GM12873 (cell line): ENCODE measurements at regions not wholly inside any gene's neighbourhood (a gene's known extent, or its start where the extent isn't known, plus 50 kb on each side); places are given as distances from the start of the nearest gene placed in this dataset.

Experiments
- CTCF ChIP-seq: IDR thresholded peaks from 2 replicates; pipeline ENCODE4 v1.5.1; 2012; ENCODE audit warnings: low read depth, mild to moderate bottlenecking, moderate library complexity, low read length, control low read depth; ENCODE audit not compliant: insufficient read depth; ENCODE audit errors: missing control alignments

- no peak for TF ChIP-seq CTCF
Measured at GRCh38 chr11:96508861-96509260, 119.0 kb downstream of the JRKL start.

GRCh38 chr11:96520939-96521338 lies 131.1 kb downstream of the JRKL start:
- TF ChIP-seq CTCF, result no peak

- TF ChIP-seq CTCF, result no peak
Measured at GRCh38 chr11:96523656-96524055, 133.8 kb downstream of the JRKL start.

GRCh38 chr11:96524475-96524874 lies 134.7 kb downstream of the JRKL start:
- TF ChIP-seq CTCF, result no peak

- TF ChIP-seq CTCF, result no peak
Measured at GRCh38 chr11:96530473-96530872, 140.7 kb downstream of the JRKL start.

- no peak for TF ChIP-seq CTCF
Measured at GRCh38 chr11:96538104-96538503, 148.3 kb downstream of the JRKL start.

GRCh38 chr11:96538622-96539021 lies 148.8 kb downstream of the JRKL start:
- TF ChIP-seq CTCF, result no peak
